NB4 (cell line): ENCODE measurements at regions not wholly inside any gene's neighbourhood (a gene's known extent, or its start where the extent isn't known, plus 50 kb on each side); places are given as distances from the start of the nearest gene placed in this dataset.

Experiments
- DNase-seq: peaks from one replicate; pipeline ENCODE4 v3.0.0; 2010; ENCODE audit warnings: low read depth
- H3K4me3 ChIP-seq: one replicate; pipeline ENCODE4 v1.5.1; 2011; ENCODE audit warnings: mild to moderate bottlenecking, low read depth, low read length, moderate library complexity
- MYC ChIP-seq: IDR thresholded peaks from 2 replicates; pipeline ENCODE4 v1.6.1; 2011; ENCODE audit warnings: low read depth, low read length
- POLR2A ChIP-seq: IDR thresholded peaks from 2 replicates; pipeline ENCODE4 v1.6.1; 2011; ENCODE audit warnings: mild to moderate bottlenecking; ENCODE audit not compliant: insufficient read length; ENCODE audit errors: extremely low read depth
- TF ChIP-seq, protein P1 (sequence below): IDR thresholded peaks from 2 replicates; pipeline ENCODE4 v1.6.1; 2011; ENCODE audit warnings: low read depth, low read length
- TF ChIP-seq, protein P2 (sequence below): IDR thresholded peaks from one replicate; pipeline ENCODE4 v1.5.1; 2012; ENCODE audit warnings: low read depth, low read length

DNA sequence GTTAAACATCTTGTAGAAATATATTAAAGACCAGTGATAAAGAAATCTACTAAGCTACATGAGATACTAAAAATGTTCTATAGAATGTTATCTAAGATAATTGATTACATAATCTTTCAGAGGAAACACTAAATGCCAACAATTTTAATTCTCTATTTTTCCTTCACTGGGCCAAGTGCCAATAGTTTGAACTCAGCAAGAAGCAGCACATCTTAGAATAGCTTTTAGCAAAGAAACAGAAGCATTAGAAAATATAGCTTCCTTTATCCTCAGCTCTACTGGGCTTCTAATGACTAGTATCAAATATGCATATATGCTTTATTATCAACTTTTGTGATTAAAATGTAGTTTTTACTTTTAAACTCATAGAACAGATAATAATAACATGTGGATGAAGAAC lies 461.4 kb upstream of the USP15 start:
- TF ChIP-seq MYC (no peak), POLR2A (no peak)
- TF ChIP-seq, protein P1, sequence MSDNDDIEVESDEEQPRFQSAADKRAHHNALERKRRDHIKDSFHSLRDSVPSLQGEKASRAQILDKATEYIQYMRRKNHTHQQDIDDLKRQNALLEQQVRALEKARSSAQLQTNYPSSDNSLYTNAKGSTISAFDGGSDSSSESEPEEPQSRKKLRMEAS: no peak
- TF ChIP-seq, protein P2, sequence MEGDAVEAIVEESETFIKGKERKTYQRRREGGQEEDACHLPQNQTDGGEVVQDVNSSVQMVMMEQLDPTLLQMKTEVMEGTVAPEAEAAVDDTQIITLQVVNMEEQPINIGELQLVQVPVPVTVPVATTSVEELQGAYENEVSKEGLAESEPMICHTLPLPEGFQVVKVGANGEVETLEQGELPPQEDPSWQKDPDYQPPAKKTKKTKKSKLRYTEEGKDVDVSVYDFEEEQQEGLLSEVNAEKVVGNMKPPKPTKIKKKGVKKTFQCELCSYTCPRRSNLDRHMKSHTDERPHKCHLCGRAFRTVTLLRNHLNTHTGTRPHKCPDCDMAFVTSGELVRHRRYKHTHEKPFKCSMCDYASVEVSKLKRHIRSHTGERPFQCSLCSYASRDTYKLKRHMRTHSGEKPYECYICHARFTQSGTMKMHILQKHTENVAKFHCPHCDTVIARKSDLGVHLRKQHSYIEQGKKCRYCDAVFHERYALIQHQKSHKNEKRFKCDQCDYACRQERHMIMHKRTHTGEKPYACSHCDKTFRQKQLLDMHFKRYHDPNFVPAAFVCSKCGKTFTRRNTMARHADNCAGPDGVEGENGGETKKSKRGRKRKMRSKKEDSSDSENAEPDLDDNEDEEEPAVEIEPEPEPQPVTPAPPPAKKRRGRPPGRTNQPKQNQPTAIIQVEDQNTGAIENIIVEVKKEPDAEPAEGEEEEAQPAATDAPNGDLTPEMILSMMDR: no peak
- DNase-seq: no peak
- H3K4me3 ChIP-seq: no peak overlapping the region

DNA sequence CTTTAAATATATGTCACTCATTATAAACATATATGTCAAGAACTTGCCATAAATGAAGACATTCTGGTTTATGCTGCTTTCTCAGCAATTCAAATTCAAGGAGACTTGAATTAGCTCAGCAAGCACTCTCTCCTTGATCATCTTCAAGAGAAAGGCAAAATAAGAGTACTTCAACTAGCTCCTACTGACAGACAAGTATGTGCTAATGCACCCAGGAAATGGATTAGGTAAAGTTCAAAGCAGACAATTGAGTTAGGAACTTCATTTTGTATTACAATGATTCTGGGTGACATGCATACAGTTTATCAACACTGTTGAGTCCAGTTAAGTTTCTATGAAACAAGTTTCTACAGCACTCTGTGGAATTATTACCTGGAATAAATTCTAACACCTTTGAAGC lies 455.9 kb upstream of the USP15 start:
- no peak for TF ChIP-seq POLR2A
- TF ChIP-seq, protein P1: no peak
- TF ChIP-seq, protein P2: no peak
- TF ChIP-seq MYC: no peak
- no peak overlapping the region for H3K4me3 ChIP-seq

DNA sequence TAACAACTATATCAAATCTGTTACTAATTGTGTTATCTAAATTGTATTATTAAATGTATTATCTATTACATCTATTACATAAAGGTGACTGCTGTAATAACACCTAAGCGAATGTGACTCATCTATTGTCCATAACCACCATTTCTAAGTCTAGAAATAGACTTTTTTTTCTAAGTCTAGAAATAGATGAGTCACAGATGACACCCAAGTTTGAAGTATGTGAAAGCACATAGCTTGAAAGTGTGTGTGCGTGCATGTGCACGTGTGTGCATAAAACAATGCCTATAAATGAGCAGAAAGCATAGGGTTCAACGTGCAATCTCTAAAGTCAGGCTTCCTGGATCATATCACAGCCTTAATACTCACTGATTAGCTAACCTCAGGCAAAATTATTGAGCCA lies 451.3 kb upstream of the USP15 start:
- TF ChIP-seq, protein P2: no peak
- TF ChIP-seq MYC (no peak), POLR2A (no peak)
- TF ChIP-seq, protein P1: no peak
- no peak for DNase-seq
- no peak overlapping the region for H3K4me3 ChIP-seq

More for the DNA sequence above, 455.9 kb upstream of the USP15 start:
- no peak for DNase-seq

DNA sequence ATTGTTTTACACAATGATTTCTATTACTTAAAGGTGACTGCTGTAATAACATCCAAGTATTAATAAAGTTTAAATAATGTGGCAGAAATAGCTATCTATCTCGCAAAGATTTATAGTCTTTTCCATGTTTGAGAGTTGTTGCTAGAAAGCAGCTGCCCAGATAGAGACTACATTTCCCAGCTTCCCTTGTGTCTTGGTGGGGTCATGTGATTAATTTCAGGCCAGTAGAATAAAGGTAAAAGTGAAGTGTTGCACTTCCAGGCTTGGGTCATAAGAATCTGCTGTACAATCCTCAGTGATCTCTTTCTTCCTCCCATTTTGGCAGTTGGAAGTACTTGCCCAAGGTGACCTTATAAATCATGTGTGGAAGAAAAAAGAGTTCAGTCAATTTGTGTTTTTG lies 449.7 kb upstream of the USP15 start:
- TF ChIP-seq MYC: no peak
- TF ChIP-seq, protein P2: no peak
- no peak for TF ChIP-seq POLR2A
- TF ChIP-seq, protein P1: no peak
- no peak overlapping the region for H3K4me3 ChIP-seq
- DNase-seq: no peak

DNA sequence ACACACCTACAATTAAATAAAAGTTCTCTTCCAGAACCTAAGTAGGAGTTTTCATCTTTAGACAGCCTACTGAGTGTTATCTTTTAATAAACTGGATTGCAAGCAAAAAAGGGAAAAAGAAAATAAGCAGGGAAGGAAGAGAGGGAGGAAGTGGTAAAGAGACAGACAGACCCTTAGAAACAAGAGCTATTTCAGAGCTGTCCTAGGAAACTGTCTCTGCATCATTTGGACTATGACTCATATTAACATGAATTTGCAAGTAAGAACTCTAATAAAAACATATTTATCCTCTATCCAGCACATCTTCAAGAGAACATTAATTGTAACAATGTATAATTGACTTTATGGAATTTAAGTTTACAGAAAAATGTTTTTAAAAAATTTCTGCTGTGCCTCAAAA lies 438.8 kb upstream of the USP15 start:
- no peak for TF ChIP-seq POLR2A
- TF ChIP-seq, protein P1: no peak
- no peak for TF ChIP-seq MYC
- TF ChIP-seq, protein P2: no peak
- H3K4me3 ChIP-seq: no peak overlapping the region
- no peak for DNase-seq

DNA sequence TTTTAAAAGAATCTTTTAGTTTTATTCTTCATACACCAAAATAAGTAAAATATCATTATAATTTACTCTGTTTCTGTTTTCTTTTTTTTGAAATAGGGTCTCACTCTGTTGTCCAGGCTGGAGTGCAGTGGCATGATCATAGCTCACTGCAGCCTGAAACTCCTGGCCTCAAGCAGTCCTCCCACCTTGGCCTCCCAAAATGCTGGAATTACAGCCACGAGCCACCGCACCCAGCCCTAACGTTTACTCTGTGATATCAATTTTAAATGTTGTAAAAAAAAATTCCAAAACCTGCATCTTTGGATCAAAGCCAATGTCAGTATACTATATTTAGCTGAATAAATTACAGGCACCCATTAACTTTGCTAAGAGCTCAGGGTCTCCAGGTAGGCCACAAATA lies 437.1 kb upstream of the USP15 start:
- DNase-seq: no peak
- no peak overlapping the region for H3K4me3 ChIP-seq
- TF ChIP-seq MYC (no peak), POLR2A (no peak)
- TF ChIP-seq, protein P1: no peak
- TF ChIP-seq, protein P2: no peak
